ENCODE measurements at regions not wholly inside any gene's neighbourhood (a gene's known extent, or its start where the extent isn't known, plus 50 kb on each side); places are given as distances from the start of the nearest gene placed in this dataset.
"Not testable (repeated sequence)": the region's sequence is repeated elsewhere in the genome, so short reads cannot be mapped to it uniquely, and the experiment has no call there.

DNA sequence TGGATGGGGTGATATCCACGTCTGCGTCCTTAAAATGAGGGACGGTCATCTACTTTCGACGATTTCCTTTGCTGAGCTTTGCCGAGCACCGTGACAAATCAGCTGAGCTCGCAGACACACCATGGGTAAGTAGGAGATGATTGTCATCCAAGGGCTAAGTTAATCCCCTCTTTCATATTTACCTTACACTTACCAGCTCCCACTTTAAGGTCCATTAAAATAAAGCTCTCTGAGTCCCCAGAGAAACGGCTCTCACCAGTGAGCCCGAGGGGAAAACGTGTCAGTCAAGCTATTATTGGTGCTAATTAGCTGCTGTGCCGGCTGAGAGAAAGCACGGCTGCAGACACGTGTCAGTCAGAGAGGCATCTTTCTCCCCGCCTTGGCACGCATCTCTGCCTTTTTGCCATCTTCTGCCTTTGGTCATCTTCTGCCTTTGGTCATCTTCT is 72.2 kb downstream of the CRLF2 start:
- DNase-seq, result peak; percentile 18

DNA sequence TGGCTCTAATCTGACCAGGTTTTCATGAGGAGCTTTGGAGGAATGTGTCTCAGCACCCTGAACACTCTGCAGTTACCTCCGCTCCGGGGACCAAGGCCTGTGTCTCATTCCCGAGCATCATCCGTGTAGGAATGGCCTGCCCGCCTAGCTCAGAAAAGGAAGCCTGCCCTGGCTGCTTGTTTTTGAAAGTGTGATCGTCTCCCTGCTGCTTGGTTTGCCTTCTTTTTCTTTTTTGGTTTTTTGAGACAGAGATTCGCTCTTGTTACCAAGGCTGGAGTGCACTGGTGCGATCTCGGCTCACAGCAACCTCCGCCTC is 73.3 kb downstream of the CRLF2 start:
- DNase-seq, result no peak

DNA sequence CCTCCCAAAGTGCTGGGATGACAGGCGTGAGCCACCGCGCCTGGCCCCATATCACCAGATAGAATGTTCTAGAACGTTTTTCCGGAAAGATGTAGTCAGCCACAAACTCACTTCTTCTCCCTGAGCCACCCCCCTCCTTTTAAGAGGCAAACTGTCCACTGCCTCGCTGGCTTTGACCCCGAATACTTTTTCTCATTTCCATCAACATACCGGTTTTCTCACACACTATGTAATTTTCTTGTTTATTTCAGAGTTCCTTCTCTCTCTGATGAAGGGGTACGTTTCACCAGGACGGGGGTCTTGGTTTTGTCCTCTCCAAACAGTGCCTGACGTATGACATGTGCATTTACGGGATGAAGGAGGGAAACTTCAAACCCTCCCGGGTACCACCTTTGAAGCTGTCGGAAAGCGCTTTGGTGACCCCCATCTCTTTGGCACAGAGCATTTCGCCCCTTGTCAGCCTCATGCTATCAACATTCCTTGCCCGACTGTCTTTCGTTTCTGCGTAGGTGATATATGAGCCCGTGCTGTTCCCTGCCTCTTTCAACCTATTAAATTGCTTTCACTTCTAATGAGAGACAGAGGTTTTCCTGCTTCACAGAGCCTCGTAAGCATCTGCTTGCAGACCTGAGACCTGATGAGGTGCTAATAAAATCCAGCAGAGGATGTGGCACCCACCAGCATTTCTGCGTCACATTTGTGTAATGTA is 73.8 kb downstream of the CRLF2 start:
- peak; percentile 8 for DNase-seq

DNA sequence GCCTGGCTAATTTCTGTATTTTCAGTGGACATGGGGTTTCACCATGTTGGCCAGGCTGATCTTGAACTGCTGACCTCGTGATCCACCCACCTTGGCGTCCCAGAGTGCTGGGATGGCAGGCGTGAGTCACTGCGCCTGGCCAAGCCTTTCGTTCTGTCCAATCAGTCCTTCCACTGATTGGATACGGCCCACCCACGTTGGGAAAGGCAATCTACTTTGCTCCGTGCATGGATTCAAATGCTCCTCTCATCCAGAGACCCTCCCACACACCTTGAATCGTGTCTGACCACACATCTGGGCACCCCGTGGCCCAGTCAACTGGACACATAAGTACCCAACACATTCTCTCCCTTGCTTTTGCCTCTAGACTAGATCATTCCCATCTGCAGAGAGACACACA is 74.9 kb downstream of the CRLF2 start:
- DNase-seq, result peak; percentile 6

DNA sequence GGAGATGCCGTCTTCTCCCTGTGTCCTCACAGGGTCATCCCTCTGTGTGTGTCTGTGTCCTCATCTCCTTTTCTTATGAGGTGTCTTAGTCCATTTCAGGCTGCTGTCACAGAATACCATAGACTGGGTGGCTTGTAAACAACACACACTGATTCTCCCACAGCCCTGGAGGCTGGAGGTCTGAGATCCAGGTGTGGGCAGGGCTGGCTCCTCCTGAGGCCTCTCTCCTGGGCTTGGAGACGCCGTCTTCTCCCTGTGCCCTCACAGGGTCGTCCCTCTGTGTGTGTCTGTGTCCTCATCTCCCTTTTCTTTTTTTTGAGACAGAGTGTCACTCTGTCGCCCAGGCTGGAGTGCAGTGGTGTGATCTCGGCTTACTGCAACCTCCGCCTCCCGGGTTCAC is 75.9 kb downstream of the CRLF2 start:
- not testable (repeated sequence) for DNase-seq

DNA sequence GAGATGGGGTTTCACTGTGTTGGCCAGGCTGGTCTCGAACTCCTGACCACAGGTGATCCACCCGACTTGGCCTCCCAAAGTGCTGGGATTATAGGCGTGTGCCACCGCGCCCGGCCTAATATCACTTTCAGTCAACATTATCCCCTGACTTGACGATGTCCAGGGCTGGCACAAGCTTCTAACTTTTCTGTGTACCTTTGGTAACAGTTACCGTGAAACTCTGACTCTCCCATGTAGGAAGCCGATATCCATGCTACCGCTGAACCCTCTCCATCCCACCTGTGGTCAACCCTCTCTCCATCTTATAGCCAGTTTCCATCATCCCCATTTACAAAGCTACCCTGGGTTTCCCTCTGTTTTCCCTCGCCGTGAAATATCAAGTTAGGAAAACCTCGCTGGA is 77.5 kb downstream of the CRLF2 start:
- DNase-seq, result no peak

DNA sequence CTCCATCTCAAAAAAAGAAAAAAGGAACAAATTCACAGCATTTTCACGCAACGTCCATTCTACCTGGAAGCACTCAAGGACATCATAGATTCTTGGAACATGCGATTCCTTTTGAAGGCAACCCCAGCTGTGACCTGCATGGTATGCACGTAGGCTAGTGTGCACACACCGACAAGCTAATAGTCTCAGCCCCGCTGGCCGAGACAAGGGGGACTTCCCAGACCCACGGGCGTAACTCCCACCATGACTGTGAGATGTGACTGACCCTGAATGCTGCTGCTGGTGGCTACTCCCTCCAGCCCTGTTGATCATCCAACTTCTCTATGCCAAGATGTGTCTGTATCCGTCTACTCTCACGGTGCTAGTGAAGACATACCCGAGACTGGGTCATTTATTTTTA is 78.3 kb downstream of the CRLF2 start:
- no peak for DNase-seq

DNA sequence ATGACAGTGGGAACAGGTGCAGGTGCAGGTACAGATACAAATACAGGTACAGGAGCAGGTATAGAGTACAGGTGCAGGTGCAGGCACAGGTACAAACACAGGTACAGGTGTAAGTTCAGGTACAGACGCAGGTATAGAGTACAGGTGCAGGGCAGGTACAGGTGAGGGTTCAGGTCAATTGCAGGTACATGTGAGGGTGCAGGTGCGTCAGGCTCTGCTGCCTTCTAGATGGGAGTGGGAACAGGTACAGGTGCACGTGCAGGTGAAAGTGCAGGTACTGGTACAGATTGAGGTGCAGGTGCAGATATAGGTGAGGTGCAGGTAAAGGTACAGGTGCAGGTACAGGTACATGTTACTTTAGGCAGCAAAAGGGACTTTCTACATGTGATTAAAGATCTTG is 85.7 kb downstream of the CRLF2 start:
- DNase-seq, result no peak

DNA sequence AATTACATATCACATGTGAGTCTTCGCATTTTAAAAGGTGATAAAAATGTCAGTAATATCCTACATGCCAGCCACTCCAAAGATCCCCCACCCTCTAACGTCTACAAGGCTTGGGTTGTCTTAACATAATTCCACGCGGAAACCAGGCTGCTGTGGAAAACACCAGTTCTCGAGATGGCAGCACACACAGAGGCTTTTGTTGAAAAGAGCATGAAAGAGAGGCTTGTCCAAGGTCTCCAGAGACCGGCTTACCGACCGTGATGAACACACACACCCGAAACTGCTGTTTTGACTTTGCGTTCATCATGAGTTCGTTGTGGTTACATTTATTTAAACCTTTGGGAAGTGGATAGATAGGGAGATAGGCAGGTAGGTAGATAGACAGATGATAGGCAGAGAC is 87.9 kb downstream of the CRLF2 start:
- no peak for DNase-seq

DNA sequence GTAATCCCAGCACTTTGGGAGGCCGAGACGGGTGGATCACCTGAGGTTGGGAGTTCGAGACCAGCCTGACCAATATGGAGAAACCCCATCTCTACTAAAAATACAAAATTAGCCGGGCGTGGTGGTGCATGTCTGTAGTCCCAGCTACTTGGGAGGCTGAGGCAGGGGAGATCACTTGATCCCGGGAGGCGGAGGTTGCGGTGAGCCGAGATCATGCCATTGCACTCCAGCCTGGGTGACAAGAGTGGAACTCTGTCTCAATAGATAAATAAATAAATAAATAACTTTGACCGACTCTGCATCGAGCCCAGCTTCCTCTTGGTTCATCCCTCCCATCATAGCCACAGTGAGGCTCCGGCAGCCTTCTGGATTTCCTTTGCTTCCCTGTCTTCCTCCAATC is 89.6 kb downstream of the CRLF2 start:
- not testable (repeated sequence) for DNase-seq

DNA sequence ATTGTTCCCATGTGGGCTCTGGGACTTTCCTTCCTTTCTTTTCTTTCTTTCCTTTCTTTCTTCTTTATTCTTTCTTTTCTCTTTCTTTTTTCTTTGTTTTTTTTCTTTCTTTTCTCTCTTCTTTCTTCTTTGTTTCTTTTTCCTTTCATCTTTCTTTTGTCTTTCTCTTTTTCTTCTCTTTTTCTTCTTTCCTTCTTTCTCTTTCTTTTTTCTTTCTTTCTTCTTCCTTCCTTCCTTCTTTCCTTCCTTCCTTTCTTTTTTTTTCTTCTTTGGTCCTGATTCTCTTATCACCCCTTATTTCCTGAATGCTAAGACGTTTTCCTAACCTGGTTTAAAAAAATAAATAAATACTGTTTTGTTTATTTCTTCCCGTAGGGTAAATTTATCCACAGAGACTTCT is 93.2 kb downstream of the CRLF2 start:
- DNase-seq, result no peak

DNA sequence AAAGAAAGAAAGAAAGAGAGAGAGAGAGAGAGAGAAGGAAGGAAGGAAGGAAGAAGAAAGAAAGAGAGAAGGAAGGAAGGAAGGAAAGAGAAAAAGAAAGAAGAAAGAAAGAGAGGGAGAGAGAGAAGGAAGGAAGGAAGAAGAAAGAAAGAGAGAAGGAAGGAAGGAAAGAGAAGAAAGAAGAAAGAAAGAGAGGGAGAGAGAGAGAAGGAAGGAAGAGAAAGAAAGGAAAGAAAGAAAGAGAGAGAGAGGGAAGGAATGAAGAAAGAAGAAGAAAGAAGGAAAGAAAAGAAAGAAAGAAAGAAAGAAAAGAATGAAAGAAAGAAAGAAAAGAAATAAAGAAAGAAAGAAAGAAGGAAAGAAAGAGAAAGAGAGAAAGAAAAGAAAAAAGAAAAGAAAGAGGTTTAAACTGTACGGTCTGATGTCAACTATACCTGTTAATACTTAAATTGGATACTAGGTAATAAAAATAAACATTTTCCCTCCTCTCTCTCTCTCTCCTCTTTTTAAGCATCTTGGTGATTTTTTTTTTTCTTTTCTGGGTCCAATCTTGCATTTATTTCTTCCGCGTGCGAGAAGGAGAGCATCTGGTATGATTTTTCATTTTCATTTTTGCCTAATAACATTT is 93.8 kb downstream of the CRLF2 start:
- no peak for DNase-seq

DNA sequence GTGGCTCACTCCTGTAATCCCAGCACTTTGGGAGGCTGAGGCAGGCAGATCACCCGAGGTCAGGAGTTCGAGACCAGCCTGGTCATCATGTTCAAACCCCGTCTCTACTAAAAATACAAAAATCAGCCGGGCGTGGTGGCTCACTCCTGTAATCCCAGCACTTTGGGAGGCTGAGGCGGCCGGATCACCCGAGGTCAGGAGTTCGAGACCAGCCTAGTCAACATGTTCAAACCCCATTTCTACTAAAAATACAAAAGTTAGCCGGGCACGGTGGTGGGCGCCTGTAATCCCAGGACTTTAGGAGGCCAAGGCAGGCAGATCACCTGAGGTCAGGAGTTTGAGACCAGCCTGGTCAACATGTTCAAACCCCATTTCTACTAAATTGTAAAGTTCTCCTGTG is 97.0 kb downstream of the CRLF2 start:
- DNase-seq, result not testable (repeated sequence)

DNA sequence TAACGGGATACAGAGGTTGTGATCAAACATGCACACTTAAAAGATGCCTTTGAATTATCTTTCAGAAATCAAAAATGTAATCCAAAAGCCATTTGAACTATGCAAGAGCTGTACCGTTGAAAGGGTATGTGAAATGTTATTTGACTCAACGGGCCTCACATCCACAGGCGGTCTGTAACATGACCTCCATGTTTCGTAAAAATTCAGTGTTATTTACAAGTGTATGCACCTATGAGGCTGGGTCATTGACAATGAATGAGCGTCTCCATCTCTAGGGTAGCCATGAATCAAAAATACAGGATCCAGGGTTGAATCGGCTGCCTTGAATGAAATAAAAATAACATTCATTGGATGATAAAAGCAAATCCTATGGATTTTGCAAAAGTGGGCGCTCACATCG is 100.1 kb downstream of the CRLF2 start:
- no peak for DNase-seq

DNA sequence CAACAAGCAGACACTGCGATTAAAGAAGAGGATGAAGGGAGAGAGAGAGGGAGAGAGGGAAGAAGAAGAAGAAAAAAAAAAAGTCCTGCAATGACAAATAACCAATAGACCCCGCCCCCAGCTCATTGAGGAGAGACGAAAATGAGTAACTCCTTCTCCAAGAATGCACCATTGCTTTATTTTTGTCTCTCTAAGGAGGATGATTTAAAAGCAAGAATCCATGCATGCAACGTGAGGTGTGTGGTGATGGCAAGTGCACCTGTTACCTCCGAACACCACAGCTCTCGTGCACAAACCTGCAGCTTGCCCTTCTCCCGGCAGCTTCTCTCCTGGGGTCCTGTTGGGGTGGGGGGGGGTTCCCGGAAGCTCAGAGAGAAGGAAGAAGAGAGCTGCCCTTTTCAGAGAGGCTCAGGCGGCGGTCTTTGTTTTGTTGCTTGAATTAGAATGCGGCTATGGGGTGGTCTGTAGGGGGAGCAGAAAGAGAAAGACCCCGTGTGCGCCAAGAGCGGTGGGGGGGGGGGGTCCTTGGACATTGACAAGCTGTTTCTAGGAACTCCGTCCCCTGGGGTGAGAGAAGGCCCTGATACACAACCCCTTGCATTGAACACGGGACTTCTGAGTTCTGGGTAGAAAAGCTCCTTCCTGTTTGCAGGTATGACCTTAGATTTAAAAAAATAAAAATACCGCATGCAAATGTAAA is 100.7 kb downstream of the CRLF2 start:
- DNase-seq, result no peak

DNA sequence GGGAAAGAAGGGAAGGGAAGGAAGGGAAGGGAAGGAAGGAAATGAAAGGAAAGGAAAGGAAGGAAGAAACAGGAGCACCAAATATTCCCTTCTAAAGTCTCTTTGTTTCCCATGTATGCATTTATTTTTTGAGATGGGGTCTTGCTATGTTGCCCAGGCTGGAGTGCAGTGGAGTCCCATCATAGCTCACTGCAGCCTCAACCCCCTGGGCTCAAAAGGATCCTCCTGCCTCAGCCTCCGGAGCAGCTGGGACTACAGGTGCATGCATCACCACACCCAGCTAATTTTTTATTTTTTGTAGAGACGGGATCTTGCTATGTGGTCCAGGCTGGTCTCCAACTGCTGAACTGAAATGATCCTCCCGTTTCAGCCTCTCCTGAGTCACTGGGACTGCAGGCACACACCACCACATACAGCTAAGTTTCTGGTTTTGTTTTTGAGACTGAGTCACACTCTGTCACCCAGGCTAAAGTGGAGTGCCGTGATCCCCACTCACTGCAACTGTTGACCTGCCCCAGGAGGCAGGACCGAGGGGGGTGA is 102.8 kb downstream of the CRLF2 start:
- no peak for DNase-seq

DNA sequence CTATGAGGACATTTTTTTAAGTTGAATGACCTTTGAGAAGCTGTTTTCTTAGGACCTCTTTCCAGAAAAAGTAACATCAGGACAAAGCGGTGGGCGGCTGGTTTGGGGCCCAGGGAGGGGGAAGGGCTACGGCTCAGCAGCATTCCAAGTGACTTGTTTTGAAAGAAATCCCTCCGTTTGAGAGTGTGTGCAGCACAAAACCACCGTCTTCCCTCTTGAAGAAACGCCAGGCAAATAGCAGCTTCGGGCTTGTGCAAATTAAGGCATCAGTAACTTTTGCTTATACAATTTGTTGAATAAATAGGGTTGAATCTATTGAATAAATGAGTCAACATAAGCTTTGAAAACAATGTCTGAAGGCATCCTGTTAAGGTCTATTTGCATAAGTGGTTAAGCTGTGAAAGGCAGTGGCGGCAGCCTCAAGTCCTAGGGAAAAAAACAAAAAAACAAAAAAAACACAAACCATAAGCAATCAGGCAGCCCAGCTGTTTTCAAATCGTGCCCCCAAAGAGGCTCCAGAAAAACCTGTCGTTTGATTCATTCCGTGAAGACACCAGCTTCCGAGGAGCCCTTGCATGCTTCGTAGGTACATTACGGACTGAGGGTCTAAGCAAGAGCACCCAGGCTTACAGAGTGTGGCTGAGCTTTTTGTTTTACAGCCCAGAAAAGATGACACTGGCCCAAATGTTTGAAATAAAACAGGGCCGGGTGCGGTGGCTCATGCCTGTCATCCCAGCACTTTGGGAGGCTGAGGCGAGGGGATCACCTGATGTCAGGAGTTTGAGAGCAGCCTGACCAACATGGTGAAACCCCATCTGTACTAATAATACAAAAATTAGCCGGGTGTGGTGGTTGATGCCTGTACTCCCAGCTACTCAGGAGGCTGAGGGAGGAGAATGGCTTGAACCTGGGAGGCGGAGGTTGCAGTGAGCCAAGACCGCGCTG is 103.7 kb downstream of the CRLF2 start:
- DNase-seq, result no peak

DNA sequence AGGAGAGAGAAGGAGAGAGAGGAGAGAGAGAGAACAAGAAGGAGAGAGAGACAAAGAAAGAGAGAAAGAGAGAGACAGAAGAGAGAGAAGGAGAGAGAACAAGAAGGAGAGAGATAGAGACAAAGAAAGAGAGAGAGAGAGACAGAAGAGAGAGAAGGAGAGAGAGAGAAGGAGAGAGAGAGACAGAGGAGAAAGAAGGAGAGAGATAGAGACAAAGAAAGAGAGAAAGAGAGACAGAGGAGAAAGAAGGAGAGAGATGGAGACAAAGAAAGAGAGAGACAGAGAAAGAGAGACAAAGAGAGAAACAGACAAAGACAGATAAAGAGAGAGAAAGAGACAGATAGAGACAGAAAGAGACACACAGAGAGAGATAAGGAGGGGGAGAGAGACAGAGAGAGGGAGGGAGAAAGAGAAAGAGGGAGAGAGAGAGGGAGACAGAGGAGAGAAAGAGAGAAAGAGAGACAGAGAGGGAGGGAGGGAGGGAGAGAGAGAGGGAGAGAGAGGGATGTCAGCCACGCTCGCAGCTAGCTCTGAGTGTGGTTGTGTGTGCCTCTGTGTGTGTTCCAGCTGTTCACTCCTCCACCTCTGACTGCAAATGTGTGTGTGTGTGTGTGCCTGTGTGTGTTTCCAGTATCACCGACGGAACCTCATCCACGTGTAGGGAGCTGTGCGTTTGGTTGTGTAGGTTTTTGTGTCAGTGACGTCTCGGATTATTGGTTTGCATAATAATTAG is 105.8 kb downstream of the CRLF2 start:
- no peak for DNase-seq

DNA sequence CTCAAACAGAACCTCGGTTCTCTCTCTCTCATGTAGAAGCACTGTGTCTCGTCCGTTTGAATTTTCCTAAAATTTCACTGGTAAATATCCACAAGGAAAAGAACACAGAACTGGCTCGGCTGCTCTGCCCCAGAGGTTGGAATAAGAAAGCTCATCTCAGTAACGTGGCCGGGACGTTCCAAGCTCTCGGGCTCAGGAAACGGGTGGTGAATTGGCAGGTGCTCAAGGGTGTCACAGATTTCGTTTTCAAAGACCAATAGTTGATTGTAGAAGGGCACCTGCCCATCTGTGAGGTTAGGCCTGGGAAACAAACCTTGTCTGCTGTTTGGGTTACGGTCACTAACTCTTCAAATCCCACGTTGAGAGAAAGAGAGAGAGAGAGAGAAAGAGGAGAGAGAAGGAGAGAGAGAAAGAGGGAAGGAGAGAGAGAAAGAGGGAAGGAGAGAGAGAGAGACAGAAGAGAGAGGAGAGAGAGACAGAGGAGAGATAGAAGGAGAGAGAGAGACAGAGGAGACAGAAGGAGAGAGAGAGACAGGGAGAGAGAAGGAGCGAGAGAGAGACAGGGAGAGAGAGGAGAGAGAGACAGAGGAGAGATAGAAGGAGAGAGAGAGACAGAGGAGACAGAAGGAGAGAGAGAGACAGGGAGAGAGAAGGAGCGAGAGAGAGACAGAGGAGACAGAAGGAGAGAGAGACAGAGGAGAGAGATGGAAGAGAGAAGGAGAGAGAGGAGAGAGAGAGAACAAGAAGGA is 106.6 kb downstream of the CRLF2 start:
- no peak for DNase-seq

DNA sequence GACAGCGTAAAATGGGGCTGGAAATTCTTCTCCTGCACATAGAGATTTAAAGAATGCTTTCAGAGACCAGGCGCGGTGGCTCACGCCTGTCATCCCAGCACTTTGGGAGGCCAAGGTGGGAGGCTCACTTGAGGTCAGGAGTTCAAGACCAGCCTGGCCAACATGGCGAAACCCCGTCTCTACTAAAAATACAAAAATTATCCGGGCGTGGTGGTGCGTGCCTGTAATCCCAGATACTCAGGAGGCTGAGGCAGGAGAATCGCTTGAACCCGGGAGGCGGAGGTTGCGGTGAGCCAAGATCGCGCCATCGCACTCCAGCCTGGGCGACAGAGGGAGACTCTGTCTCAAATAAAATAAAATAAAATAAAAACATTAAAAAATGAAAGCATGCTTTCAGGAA is 107.4 kb downstream of the CRLF2 start:
- DNase-seq, result not testable (repeated sequence)

DNA sequence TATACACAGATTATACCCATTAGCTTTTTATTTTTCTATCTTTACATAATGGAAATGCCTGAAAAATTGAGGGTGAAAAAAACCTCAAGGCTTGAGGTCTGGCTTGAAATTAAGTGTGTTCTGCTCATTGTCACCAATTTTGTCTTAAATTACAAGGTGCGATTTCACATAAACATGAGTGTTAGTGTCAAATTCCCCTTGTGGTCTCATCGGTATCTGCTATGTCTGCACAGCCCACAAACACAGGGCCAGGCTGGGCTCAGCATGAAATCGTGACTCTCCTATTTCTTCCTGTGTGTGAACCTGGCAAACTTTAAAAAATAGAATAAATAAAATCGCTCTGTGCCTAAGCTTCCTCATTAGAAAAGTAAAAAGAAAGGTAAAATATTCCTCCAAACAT is 109.1 kb downstream of the CRLF2 start:
- no peak for DNase-seq

DNA sequence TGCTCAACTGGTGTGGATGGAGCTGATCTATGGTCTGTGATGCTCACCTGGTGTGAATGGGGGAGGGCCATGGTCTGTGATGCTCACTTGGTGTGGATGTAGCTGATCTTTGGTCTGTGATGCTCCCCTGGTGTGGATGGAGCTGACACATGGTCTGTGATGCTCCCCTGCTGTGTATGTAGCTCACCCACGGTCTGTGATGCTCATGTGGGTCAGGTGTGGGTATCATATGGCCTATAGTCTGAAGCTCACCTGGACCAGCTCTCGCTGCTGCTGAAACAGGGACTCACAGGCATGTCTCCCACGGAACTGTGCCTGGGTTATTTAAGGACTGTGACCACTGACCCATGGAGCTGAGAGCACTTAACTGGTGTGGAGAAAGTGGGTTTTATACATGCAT is 109.7 kb downstream of the CRLF2 start:
- no peak for DNase-seq

Measured in activated CD8-positive, alpha-beta memory T cell treated with anti-CD3 and anti-CD28 coated beads, Interleukin-2, amount 50 U/mL, for 48 hours (primary cell).